GM23248 (cell line): ENCODE measurements at regions not wholly inside any gene's neighbourhood (a gene's known extent, or its start where the extent isn't known, plus 50 kb on each side); places are given as distances from the start of the nearest gene placed in this dataset.
A peak's percentile ranks its signal among the peaks of the same experiment; 100 is the strongest.

Experiments
- DNase-seq: peaks from one replicate; pipeline ENCODE4 v3.0.0-alpha.2; 2015
- H2AFZ ChIP-seq: fragments of 200-600 bp; sonication (generic); 2 replicates; pipeline ENCODE4 v1.6.1; 2016; ENCODE audit warnings: antibody characterized with exemption
- H3F3A ChIP-seq: fragments of 200-600 bp; sonication (generic); 2 replicates; pipeline ENCODE4 v1.6.1; 2016; ENCODE audit warnings: mild to moderate bottlenecking, antibody characterized with exemption, mixed run types; ENCODE audit not compliant: insufficient read depth
- H3K27ac ChIP-seq: fragments of 200-600 bp; sonication (generic); 2 replicates; pipeline ENCODE4 v1.5.1; 2016; ENCODE audit warnings: mild to moderate bottlenecking
- H3K27me3 ChIP-seq: fragments of 200-600 bp; sonication (generic); replicated peaks from 2 replicates; pipeline ENCODE4 v1.6.1; 2016; ENCODE audit warnings: mild to moderate bottlenecking; ENCODE audit not compliant: insufficient read depth
- H3K36me3 ChIP-seq: fragments of 200-600 bp; sonication (generic); 2 replicates; pipeline ENCODE4 v1.6.1; 2016; ENCODE audit warnings: low read depth, mild to moderate bottlenecking
- H3K4me1 ChIP-seq: fragments of 200-600 bp; sonication (generic); 2 replicates; pipeline ENCODE4 v1.6.1; 2016; ENCODE audit warnings: mild to moderate bottlenecking; ENCODE audit not compliant: insufficient read depth
- H3K4me2 ChIP-seq: fragments of 200-600 bp; sonication (generic); one replicate; pipeline ENCODE4 v1.6.1; 2016; ENCODE audit warnings: mild to moderate bottlenecking; ENCODE audit not compliant: unreplicated experiment
- H3K4me3 ChIP-seq: fragments of 200-600 bp; sonication (generic); 2 replicates; pipeline ENCODE4 v1.5.1; 2016; ENCODE audit warnings: mild to moderate bottlenecking
- H3K79me2 ChIP-seq: fragments of 200-600 bp; sonication (generic); 2 replicates; pipeline ENCODE4 v1.6.1; 2016; ENCODE audit warnings: mild to moderate bottlenecking; ENCODE audit not compliant: insufficient read depth
- H3K9ac ChIP-seq: fragments of 200-600 bp; sonication (generic); 2 replicates; pipeline ENCODE4 v1.6.1; 2016; ENCODE audit warnings: mild to moderate bottlenecking
- H3K9me2 ChIP-seq: fragments of 200-600 bp; sonication (generic); 2 replicates; pipeline ENCODE4 v1.6.1; 2016; ENCODE audit warnings: mixed run types, mild to moderate bottlenecking, moderate library complexity; ENCODE audit not compliant: insufficient read depth
- H3K9me3 ChIP-seq: fragments of 200-600 bp; sonication (generic); one replicate; pipeline ENCODE4 v1.6.1; 2017; ENCODE audit warnings: low read depth
- H4K20me1 ChIP-seq: fragments of 200-600 bp; sonication (generic); 2 replicates; pipeline ENCODE4 v1.6.0; 2016; ENCODE audit not compliant: insufficient read depth
- EZH2 ChIP-seq: fragments of 200-600 bp; sonication (generic); IDR thresholded peaks from 2 replicates; pipeline ENCODE4 v1.6.1; 2018; ENCODE audit warnings: antibody characterized with exemption, mild to moderate bottlenecking; ENCODE audit not compliant: insufficient read depth, poor library complexity, severe bottlenecking
- EZH2phosphoT487 ChIP-seq: fragments of 200-600 bp; sonication (generic); IDR thresholded peaks from 2 replicates; pipeline ENCODE4 v1.6.1; 2018; ENCODE audit warnings: antibody characterized with exemption, moderate library complexity, mild to moderate bottlenecking, low read depth; ENCODE audit not compliant: insufficient read depth
- WGBS, 2 experiments: methylation state at CpG; one replicate each; pipeline ENCODE4 v1.1.6; 2015 to 2017; ENCODE audit warnings: low lambda C conversion rate in 2 of 2, low coverage in 1 of 2; ENCODE audit errors: missing lambda C conversion rate in 2 of 2; 5-methylcytosine and 5-hydroxymethylcytosine counted together
- in situ Hi-C: fragments of 300-500 bp; cut with MboI; formaldehyde crosslinking; loops from 2 replicates; pipeline ENCODE4 v1.15.0; 2020

GRCh38 chr3:178367817-178368617 lies 168.2 kb upstream of the KCNMB2 start:
- H3K79me2 ChIP-seq, result no peaks in the 10 kb centered on the region
- no peak overlapping the region for H3K4me3 ChIP-seq
- H3K9ac ChIP-seq, result no peak overlapping the region
- peaks cover 6% of the 10 kb centered on the region for H3K4me1 ChIP-seq
- no peaks in the 10 kb centered on the region for H3K36me3 ChIP-seq
- 26 to 27% methylated on average over 4 of the region's 4 CpGs for WGBS, 2 experiments
- no peak overlapping the region for H2AFZ ChIP-seq
- H3F3A ChIP-seq, result 0 out of 2 replicates have a peak, but pooled peaks cover 5% of the 10 kb centered on the region
- no peaks in the 10 kb centered on the region for H3K27me3 ChIP-seq
- peak; percentile 34 for DNase-seq
- no peak overlapping the region for H3K27ac ChIP-seq
- in situ Hi-C loops, result no loop called here
- H3K9me2 ChIP-seq, result no peaks in the 10 kb centered on the region
- H3K9me3 ChIP-seq, result peaks cover 3% of the 10 kb centered on the region
- peak overlapping the region; percentile 18 for H3K4me2 ChIP-seq
- TF ChIP-seq EZH2 (no peak), EZH2phosphoT487 (no peak)
- no peaks in the 10 kb centered on the region for H4K20me1 ChIP-seq

- no peaks in the 10 kb centered on the region for H3K9me2 ChIP-seq
- H3K27me3 ChIP-seq, result no peaks in the 10 kb centered on the region
- TF ChIP-seq EZH2phosphoT487 (no peak), EZH2 (no peak)
- WGBS, 2 experiments, result 96 to 100% methylated on average over 1 of the region's 1 CpG
- H2AFZ ChIP-seq, result no peak overlapping the region
- no peaks in the 10 kb centered on the region for H4K20me1 ChIP-seq
- H3K4me1 ChIP-seq, result peaks cover 6% of the 10 kb centered on the region
- no peak overlapping the region for H3K4me3 ChIP-seq
- H3K9me3 ChIP-seq, result peaks cover 3% of the 10 kb centered on the region
- 0 out of 2 replicates have a peak, but pooled peaks cover 5% of the 10 kb centered on the region for H3F3A ChIP-seq
- in situ Hi-C loops, result no loop called here
- H3K27ac ChIP-seq, result no peak overlapping the region
- H3K36me3 ChIP-seq, result no peaks in the 10 kb centered on the region
- H3K79me2 ChIP-seq, result no peaks in the 10 kb centered on the region
- H3K9ac ChIP-seq, result no peak overlapping the region
- no peak for DNase-seq
- H3K4me2 ChIP-seq, result no peak overlapping the region
Observed at GRCh38 chr3:178369006-178369405, 167.2 kb upstream of the KCNMB2 start.

GRCh38 chr3:178369811-178370210 lies 166.4 kb upstream of the KCNMB2 start:
- no peak for DNase-seq
- no peaks in the 10 kb centered on the region for H4K20me1 ChIP-seq
- no peak overlapping the region for H3K27ac ChIP-seq
- no peak for TF ChIP-seq EZH2phosphoT487
- no peak for TF ChIP-seq EZH2
- H3K4me3 ChIP-seq, result no peak overlapping the region
- H3K9me3 ChIP-seq, result peaks cover 3% of the 10 kb centered on the region
- H3K36me3 ChIP-seq, result no peaks in the 10 kb centered on the region
- H2AFZ ChIP-seq, result no peak overlapping the region
- H3K27me3 ChIP-seq, result no peaks in the 10 kb centered on the region
- peaks cover 6% of the 10 kb centered on the region for H3K4me1 ChIP-seq
- in situ Hi-C loops, result no loop called here
- H3K79me2 ChIP-seq, result no peaks in the 10 kb centered on the region
- H3K9ac ChIP-seq, result no peak overlapping the region
- no peaks in the 10 kb centered on the region for H3K9me2 ChIP-seq
- WGBS, 2 experiments, result 75 to 88% methylated on average over 2 of the region's 2 CpGs
- H3K4me2 ChIP-seq, result no peak overlapping the region
- 0 out of 2 replicates have a peak, but pooled peaks cover 5% of the 10 kb centered on the region for H3F3A ChIP-seq

- Histone ChIP-seq H3K9ac (no peak overlapping the region), H3K4me1 (peaks cover 6% of the 10 kb centered on the region), H3K79me2 (no peaks in the 10 kb centered on the region), H3F3A (0 out of 2 replicates have a peak, but pooled peaks cover 5% of the 10 kb centered on the region), H3K9me2 (no peaks in the 10 kb centered on the region), H3K4me3 (no peak overlapping the region), H3K4me2 (no peak overlapping the region), H3K9me3 (peaks cover 3% of the 10 kb centered on the region), H3K27ac (no peak overlapping the region), H3K27me3 (no peaks in the 10 kb centered on the region), H4K20me1 (no peaks in the 10 kb centered on the region), H3K36me3 (no peaks in the 10 kb centered on the region), H2AFZ (no peak overlapping the region)
- in situ Hi-C loops, result no loop called here
- TF ChIP-seq EZH2phosphoT487 (no peak), EZH2 (no peak)
- WGBS, 2 experiments, result 73 to 82% methylated on average over 5 of the region's 5 CpGs
- no peak for DNase-seq
Observed at GRCh38 chr3:178370387-178370786, 165.8 kb upstream of the KCNMB2 start.
